Activated CD8-positive, alpha-beta memory T cell treated with anti-CD3 and anti-CD28 coated beads for 24 hours (primary cell): ENCODE measurements at regions not wholly inside any gene's neighbourhood (a gene's known extent, or its start where the extent isn't known, plus 50 kb on each side); places are given as distances from the start of the nearest gene placed in this dataset.
"Not testable (repeated sequence)": the region's sequence is repeated elsewhere in the genome, so short reads cannot be mapped to it uniquely, and the experiment has no call there.

Experiments used
- DNase-seq: peaks from one replicate; pipeline ENCODE4 v3.0.0-alpha.2; 2020

GRCh38 chr18:66994790-66995189 is 390.9 kb upstream of the CDH19 start:
- DNase-seq = no peak

- DNase-seq = no peak
These were observed 389.6 kb upstream of the CDH19 start for GRCh38 chr18:66993492-66993891.

GRCh38 chr18:66990909-66991308 is 387.0 kb upstream of the CDH19 start:
- no peak for DNase-seq

- no peak for DNase-seq
These were observed 375.1 kb upstream of the CDH19 start for GRCh38 chr18:66979009-66979408.

- no peak for DNase-seq
These were observed 368.8 kb upstream of the CDH19 start for GRCh38 chr18:66972681-66973080.

- no peak for DNase-seq
These were observed 368.1 kb upstream of the CDH19 start for GRCh38 chr18:66971960-66972359.

- no peak for DNase-seq
These were observed 362.3 kb upstream of the CDH19 start for GRCh38 chr18:66966171-66966570.

- no peak for DNase-seq
These were observed 354.4 kb upstream of the CDH19 start for GRCh38 chr18:66958309-66958708.

GRCh38 chr18:66951750-66952149 is 347.9 kb upstream of the CDH19 start:
- DNase-seq = no peak

GRCh38 chr18:66949419-66949818 is 345.5 kb upstream of the CDH19 start:
- DNase-seq = no peak

GRCh38 chr18:66937546-66937945 is 333.7 kb upstream of the CDH19 start:
- DNase-seq = no peak

- no peak for DNase-seq
These were observed 327.1 kb upstream of the CDH19 start for GRCh38 chr18:66931010-66931409.

- no peak for DNase-seq
These were observed 312.9 kb upstream of the CDH19 start for GRCh38 chr18:66916834-66917233.

- no peak for DNase-seq
These were observed 296.9 kb upstream of the CDH19 start for GRCh38 chr18:66900837-66901236.

- DNase-seq = no peak
These were observed 291.7 kb upstream of the CDH19 start for GRCh38 chr18:66895631-66896030.

GRCh38 chr18:66894851-66895250 is 291.0 kb upstream of the CDH19 start:
- DNase-seq = no peak

- not testable (repeated sequence) for DNase-seq
These were observed 288.5 kb upstream of the CDH19 start for GRCh38 chr18:66892388-66892787.

- DNase-seq = no peak
These were observed 271.1 kb upstream of the CDH19 start for GRCh38 chr18:66874812-66875474.

- DNase-seq = no peak
These were observed 270.5 kb upstream of the CDH19 start for GRCh38 chr18:66874375-66874774.

- DNase-seq = no peak
These were observed 270.0 kb upstream of the CDH19 start for GRCh38 chr18:66873899-66874298.

GRCh38 chr18:66872277-66872676 is 268.4 kb upstream of the CDH19 start:
- DNase-seq = no peak

GRCh38 chr18:66867653-66868052 is 263.8 kb upstream of the CDH19 start:
- DNase-seq = no peak

GRCh38 chr18:66866427-66866940 is 262.6 kb upstream of the CDH19 start:
- not testable (repeated sequence) for DNase-seq

GRCh38 chr18:66838340-66838987 is 234.6 kb upstream of the CDH19 start:
- DNase-seq = no peak

- no peak for DNase-seq
These were observed 229.8 kb upstream of the CDH19 start for GRCh38 chr18:66833646-66834045.
